SJCRH30 (cell line): ENCODE measurements at regions not wholly inside any gene's neighbourhood (a gene's known extent, or its start where the extent isn't known, plus 50 kb on each side); places are given as distances from the start of the nearest gene placed in this dataset.
A peak's percentile ranks its signal among the peaks of the same experiment; 100 is the strongest.

Source experiments
- DNase-seq, 2 experiments: peaks; one replicate each; pipeline ENCODE4 v3.0.0-alpha.2; 2015 to 2020
- H3K27ac ChIP-seq: fragments of 250-450 bp; sonication (Bioruptor Pico); 2 replicates; pipeline ENCODE4 v1.5.1; 2020; ENCODE audit warnings: mild to moderate bottlenecking, moderate library complexity
- H3K27me3 ChIP-seq: fragments of 250-450 bp; sonication (Bioruptor Pico); 2 replicates; pipeline ENCODE4 v1.5.1; 2020; ENCODE audit warnings: mild to moderate bottlenecking, moderate library complexity
- H3K36me3 ChIP-seq: fragments of 250-450 bp; sonication (Bioruptor Pico); 2 replicates; pipeline ENCODE4 v1.5.1; 2020; ENCODE audit warnings: mild to moderate bottlenecking, moderate library complexity
- H3K4me1 ChIP-seq: fragments of 250-450 bp; sonication (Bioruptor Pico); 2 replicates; pipeline ENCODE4 v1.5.1; 2020; ENCODE audit warnings: mild to moderate bottlenecking, moderate library complexity
- H3K4me3 ChIP-seq: fragments of 250-450 bp; sonication (Bioruptor Pico); 2 replicates; pipeline ENCODE4 v1.5.1; 2020; ENCODE audit warnings: mild to moderate bottlenecking, moderate library complexity
- H3K9me3 ChIP-seq: fragments of 250-450 bp; sonication (Bioruptor Pico); replicated peaks from 2 replicates; pipeline ENCODE4 v1.5.1; 2020; ENCODE audit warnings: mild to moderate bottlenecking, moderate library complexity

GRCh38 chr2:56681659-56682396 lies 498.0 kb downstream of the CCDC85A start:
- DNase-seq = no peak
- H3K36me3 ChIP-seq = no peaks in the 10 kb centered on the region
- H3K27ac ChIP-seq = no peak overlapping the region
- no peaks in the 10 kb centered on the region for H3K27me3 ChIP-seq
- H3K4me1 ChIP-seq = no peaks in the 10 kb centered on the region
- H3K4me3 ChIP-seq = no peak overlapping the region
- no peaks in the 10 kb centered on the region for H3K9me3 ChIP-seq

DNA sequence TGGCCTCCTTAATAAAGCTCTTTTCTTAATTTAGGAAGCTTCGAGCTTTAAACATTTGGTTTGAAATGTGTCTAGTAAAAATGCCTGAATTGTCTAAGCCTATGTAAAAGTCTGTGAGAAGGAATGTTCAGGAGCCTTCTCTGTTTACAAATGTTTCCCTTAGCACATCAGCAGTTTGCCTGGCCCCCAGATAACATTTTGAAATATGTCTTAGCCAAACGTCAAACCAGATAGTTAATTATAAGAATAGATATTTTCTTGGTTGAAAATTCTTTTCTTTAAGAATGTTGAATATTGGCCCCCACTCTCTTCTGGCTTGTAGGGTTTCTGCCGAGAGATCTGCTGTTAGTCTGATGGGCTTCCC lies 498.6 kb downstream of the CCDC85A start:
- Histone ChIP-seq H3K27me3 (no peaks in the 10 kb centered on the region), H3K4me3 (no peak overlapping the region), H3K4me1 (peaks cover under 1% of the 10 kb centered on the region; the same call in 1 of the 2 replicates), H3K36me3 (no peaks in the 10 kb centered on the region), H3K27ac (no peak overlapping the region), H3K9me3 (no peaks in the 10 kb centered on the region)
- DNase-seq = no peak

DNA sequence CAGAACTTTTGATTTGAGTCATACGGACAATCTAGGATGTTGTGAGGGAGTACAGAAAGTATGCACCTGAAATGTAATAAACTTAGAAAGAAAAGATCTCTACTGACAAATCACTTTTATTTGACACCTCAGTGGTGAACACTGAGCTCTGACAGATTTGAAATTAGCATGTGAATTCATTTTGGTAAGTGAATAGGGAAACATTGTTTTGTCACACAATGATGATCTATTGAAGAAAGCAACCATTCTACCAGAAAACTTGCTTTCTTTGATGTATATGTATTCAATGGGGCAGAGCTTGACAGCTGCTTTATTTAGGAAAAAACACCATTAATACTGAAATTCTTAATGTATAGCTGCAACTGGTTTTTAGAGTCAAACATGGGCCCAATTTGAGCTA lies 500.5 kb downstream of the CCDC85A start:
- H3K27me3 ChIP-seq = no peaks in the 10 kb centered on the region
- H3K36me3 ChIP-seq = no peaks in the 10 kb centered on the region
- no peak overlapping the region for H3K27ac ChIP-seq
- no peaks in the 10 kb centered on the region for H3K9me3 ChIP-seq
- no peak overlapping the region for H3K4me3 ChIP-seq
- peaks cover 5% of the 10 kb centered on the region; the same call in 1 of the 2 replicates for H3K4me1 ChIP-seq
- DNase-seq = no peak

DNA sequence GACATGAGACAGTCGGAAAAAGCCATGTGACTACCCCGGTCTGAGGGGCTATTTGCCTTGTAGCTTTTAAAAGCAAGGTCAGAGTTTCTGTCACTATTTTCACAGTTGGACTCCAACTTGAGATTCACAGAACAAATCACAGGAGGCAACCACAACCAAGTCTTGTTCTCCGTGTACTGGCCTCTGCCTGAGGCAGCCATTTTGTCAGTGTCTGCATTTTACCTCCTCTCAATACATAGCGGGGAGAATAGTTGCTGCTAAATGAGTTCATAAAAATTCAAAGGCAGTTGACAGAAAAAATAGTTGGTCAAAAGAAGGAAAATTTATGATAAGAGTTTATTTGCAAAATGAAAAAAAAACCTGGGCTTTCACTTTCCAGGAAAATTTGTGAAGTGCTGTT lies 501.4 kb downstream of the CCDC85A start:
- H3K27ac ChIP-seq = no peak overlapping the region
- H3K9me3 ChIP-seq = no peaks in the 10 kb centered on the region
- H3K4me3 ChIP-seq = no peak overlapping the region
- no peak for DNase-seq
- no peaks in the 10 kb centered on the region for H3K27me3 ChIP-seq
- peaks cover 5% of the 10 kb centered on the region; the same call in 1 of the 2 replicates for H3K4me1 ChIP-seq
- H3K36me3 ChIP-seq = no peaks in the 10 kb centered on the region

- H3K4me3 ChIP-seq = no peak overlapping the region
- H3K27ac ChIP-seq = 0 out of 2 replicates have a peak overlapping the region, but pooled peaks have one; percentile 12
- H3K4me1 ChIP-seq = peaks cover 5% of the 10 kb centered on the region; the same call in 1 of the 2 replicates
- H3K36me3 ChIP-seq = no peaks in the 10 kb centered on the region
- no peaks in the 10 kb centered on the region for H3K9me3 ChIP-seq
- DNase-seq = peak in 1 of 2 experiments; percentile 27
- no peaks in the 10 kb centered on the region for H3K27me3 ChIP-seq
Measured at GRCh38 chr2:56687169-56687568, 503.4 kb downstream of the CCDC85A start.

DNA sequence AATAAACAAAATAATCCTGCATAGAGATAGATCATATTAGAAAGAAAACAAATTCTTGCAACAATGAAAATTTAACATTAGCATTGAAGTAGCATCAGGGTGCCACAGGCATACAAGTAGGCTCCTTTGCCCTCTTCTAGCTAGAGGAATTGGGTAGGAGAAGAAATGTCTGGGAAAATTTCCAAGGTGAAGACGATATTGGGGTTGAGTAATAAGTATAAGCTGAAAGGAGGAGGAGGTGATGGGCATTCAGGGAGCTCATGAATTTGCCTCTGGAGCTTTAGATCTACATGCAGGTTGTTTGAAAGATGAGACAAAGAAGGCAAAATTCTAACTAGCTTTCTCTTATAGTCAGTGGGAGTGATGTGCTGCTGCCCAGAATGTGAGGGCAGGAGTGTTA lies 504.9 kb downstream of the CCDC85A start:
- Histone ChIP-seq H3K36me3 (no peaks in the 10 kb centered on the region), H3K4me3 (no peak overlapping the region), H3K4me1 (peaks cover 5% of the 10 kb centered on the region; the same call in 1 of the 2 replicates)

DNA sequence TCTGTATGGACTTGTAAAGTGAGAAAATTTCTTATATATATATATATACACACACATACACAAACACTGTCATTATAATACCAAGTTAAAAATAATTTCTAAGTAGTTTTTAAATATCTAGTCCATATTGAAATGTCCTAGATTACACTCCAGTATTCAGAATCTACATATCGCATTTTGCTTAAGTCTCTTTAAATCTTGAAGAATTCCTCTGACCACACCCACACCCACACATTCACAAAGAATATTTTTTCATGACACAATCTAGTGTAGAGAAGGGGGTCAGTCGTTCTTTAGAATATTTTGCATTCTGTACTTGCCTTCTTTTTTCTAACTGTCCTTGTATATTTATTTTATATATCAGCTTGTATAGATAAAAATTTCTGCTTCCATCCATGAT lies 509.7 kb downstream of the CCDC85A start:
- no peaks in the 10 kb centered on the region for H3K36me3 ChIP-seq
- H3K4me1 ChIP-seq = no peaks in the 10 kb centered on the region
- H3K9me3 ChIP-seq = no peaks in the 10 kb centered on the region
- H3K27ac ChIP-seq = no peak overlapping the region
- H3K27me3 ChIP-seq = no peaks in the 10 kb centered on the region; the same call in 1 of the 2 replicates
- DNase-seq = no peak
- H3K4me3 ChIP-seq = no peak overlapping the region

More for the DNA sequence above, 504.9 kb downstream of the CCDC85A start:
- Histone ChIP-seq H3K9me3 (no peaks in the 10 kb centered on the region), H3K27ac (no peak overlapping the region), H3K27me3 (no peaks in the 10 kb centered on the region)
- no peak for DNase-seq

GRCh38 chr2:56703001-56703400 lies 519.2 kb downstream of the CCDC85A start:
- Histone ChIP-seq H3K9me3 (no peaks in the 10 kb centered on the region), H3K27me3 (0 out of 2 replicates have a peak, but pooled peaks cover 12% of the 10 kb centered on the region), H3K36me3 (no peaks in the 10 kb centered on the region), H3K4me3 (no peak overlapping the region), H3K27ac (no peak overlapping the region), H3K4me1 (no peaks in the 10 kb centered on the region)
- DNase-seq = no peak

DNA sequence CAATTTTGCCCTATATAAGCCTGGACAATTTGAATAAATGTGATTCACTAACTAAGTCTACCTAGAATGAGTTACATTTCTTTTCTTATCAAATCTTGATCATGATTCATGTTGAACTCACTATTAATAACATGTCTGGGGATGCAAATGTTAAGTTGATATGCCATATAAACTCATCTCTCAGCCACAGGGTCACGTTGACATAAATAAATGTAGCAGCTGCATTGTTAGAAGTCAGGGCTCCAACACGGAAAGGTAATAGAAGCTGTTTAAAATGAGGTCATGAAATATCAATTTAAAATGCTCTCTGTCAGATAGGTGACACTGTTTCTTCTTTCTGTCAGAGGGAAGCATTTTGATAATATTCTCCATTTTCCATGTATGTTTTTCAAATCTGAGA lies 521.9 kb downstream of the CCDC85A start:
- Histone ChIP-seq H3K27me3 (0 out of 2 replicates have a peak, but pooled peaks cover 12% of the 10 kb centered on the region), H3K4me1 (no peaks in the 10 kb centered on the region), H3K4me3 (no peak overlapping the region), H3K36me3 (no peaks in the 10 kb centered on the region), H3K9me3 (no peaks in the 10 kb centered on the region), H3K27ac (no peak overlapping the region)
- no peak for DNase-seq

- Histone ChIP-seq H3K9me3 (no peaks in the 10 kb centered on the region), H3K36me3 (no peaks in the 10 kb centered on the region), H3K4me1 (no peaks in the 10 kb centered on the region), H3K4me3 (no peak overlapping the region), H3K27ac (no peak overlapping the region), H3K27me3 (0 out of 2 replicates have a peak, but pooled peaks cover 6% of the 10 kb centered on the region)
- DNase-seq = no peak
Measured at GRCh38 chr2:56707218-56707617, 523.4 kb downstream of the CCDC85A start.

GRCh38 chr2:56707650-56708049 lies 523.9 kb downstream of the CCDC85A start:
- H3K9me3 ChIP-seq = no peaks in the 10 kb centered on the region
- no peak overlapping the region for H3K4me3 ChIP-seq
- DNase-seq = no peak
- no peaks in the 10 kb centered on the region for H3K4me1 ChIP-seq
- no peaks in the 10 kb centered on the region for H3K36me3 ChIP-seq
- no peak overlapping the region for H3K27ac ChIP-seq
- H3K27me3 ChIP-seq = 0 out of 2 replicates have a peak, but pooled peaks cover 6% of the 10 kb centered on the region

- Histone ChIP-seq H3K4me3 (no peak overlapping the region), H3K36me3 (no peaks in the 10 kb centered on the region), H3K4me1 (no peaks in the 10 kb centered on the region), H3K9me3 (no peaks in the 10 kb centered on the region), H3K27me3 (0 out of 2 replicates have a peak, but pooled peaks cover 6% of the 10 kb centered on the region), H3K27ac (no peak overlapping the region)
- DNase-seq = no peak
Measured at GRCh38 chr2:56709181-56709580, 525.4 kb downstream of the CCDC85A start.

- Histone ChIP-seq H3K27ac (no peak overlapping the region), H3K4me3 (no peak overlapping the region), H3K9me3 (no peaks in the 10 kb centered on the region), H3K36me3 (no peaks in the 10 kb centered on the region), H3K27me3 (peaks cover 4% of the 10 kb centered on the region; the same call in 1 of the 2 replicates), H3K4me1 (no peaks in the 10 kb centered on the region)
- no peak for DNase-seq
Measured at GRCh38 chr2:56713161-56713676, 529.4 kb downstream of the CCDC85A start.

- H3K4me3 ChIP-seq = no peak overlapping the region
- no peak overlapping the region for H3K27ac ChIP-seq
- DNase-seq = no peak
- H3K27me3 ChIP-seq = peaks cover 4% of the 10 kb centered on the region; the same call in 1 of the 2 replicates
- H3K36me3 ChIP-seq = no peaks in the 10 kb centered on the region
- peaks cover 2% of the 10 kb centered on the region; the same call in 1 of the 2 replicates for H3K9me3 ChIP-seq
- H3K4me1 ChIP-seq = no peaks in the 10 kb centered on the region
Measured at GRCh38 chr2:56713978-56714377, 530.2 kb downstream of the CCDC85A start.

DNA sequence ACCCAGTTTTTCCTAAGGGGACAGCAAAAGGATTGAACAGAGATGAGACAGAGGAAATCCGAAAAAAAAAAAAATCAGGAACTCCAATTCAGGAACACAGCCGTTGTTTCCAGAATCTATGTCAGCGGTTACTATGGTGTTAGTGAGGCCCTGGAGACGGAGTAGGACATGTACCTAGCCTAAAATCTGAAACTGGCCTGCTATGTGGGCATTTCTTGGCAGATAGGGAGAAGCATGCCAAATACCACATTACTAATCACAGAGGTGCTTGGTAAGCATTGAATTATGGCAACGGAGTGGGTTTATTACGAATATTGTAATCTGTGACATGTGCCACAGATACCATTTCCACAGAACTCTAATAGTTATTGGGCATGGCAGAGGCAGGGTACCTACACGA lies 530.6 kb downstream of the CCDC85A start:
- Histone ChIP-seq H3K27me3 (peaks cover 4% of the 10 kb centered on the region; the same call in 1 of the 2 replicates), H3K36me3 (no peaks in the 10 kb centered on the region), H3K4me3 (no peak overlapping the region), H3K4me1 (no peaks in the 10 kb centered on the region), H3K27ac (no peak overlapping the region), H3K9me3 (peaks cover 3% of the 10 kb centered on the region; the same call in 1 of the 2 replicates)
- DNase-seq = no peak
